ENCODE measurements at regions not wholly inside any gene's neighbourhood (a gene's known extent, or its start where the extent isn't known, plus 50 kb on each side); places are given as distances from the start of the nearest gene placed in this dataset.

GRCh38 chr2:217694291-217694690 is 308.5 kb downstream of the TNS1 start:
- TF ChIP-seq CTCF (IDR thresholded peaks at IDR 0.05; ENCODE audit: low read depth, low read length, poor library complexity, severe bottlenecking) (no peak), EZH2phosphoT487 (IDR thresholded peaks at IDR 0.05; ENCODE audit: borderline replicate concordance, low read length) (no peak)

Data from DOHH2 (cell line).